Tibial artery (tissue), 4 donors: ENCODE measurements at regions not wholly inside any gene's neighbourhood (a gene's known extent, or its start where the extent isn't known, plus 50 kb on each side); places are given as distances from the start of the nearest gene placed in this dataset.
"Not testable (repeated sequence)": the region's sequence is repeated elsewhere in the genome, so short reads cannot be mapped to it uniquely, and the experiment has no call there.

Experiments used
- DNase-seq, 2 donors: peaks; one replicate each; pipeline ENCODE4 v3.0.0-alpha.2; 2019
- H3K27ac ChIP-seq, 2 donors: fragments of 200-600 bp; sonication (generic) in 1 of 2; 1 replicate in 1 of 2; 2 replicates in 1 of 2; pipeline ENCODE4 v1.5.1; 2018 to 2019; ENCODE audit warnings: mild to moderate bottlenecking in 1 of 2
- H3K27me3 ChIP-seq, 2 donors: fragments of 200-600 bp; sonication (generic) in 1 of 2; one replicate each; pipeline versions ENCODE4 v1.5.1 to v1.6.0; 2016 to 2019
- H3K36me3 ChIP-seq, 3 donors: fragments of 200-600 bp; sonication (generic) in 2 of 3; one replicate each; pipeline ENCODE4 v1.5.1; 2016 to 2019; ENCODE audit warnings: mild to moderate bottlenecking in 2 of 3
- H3K4me1 ChIP-seq, 4 donors: fragments of 200-600 bp; sonication (generic) in 2 of 4; 1 replicate in 3 of 4; 2 replicates in 1 of 4; pipeline ENCODE4 v1.5.1; 2016 to 2019
- H3K4me3 ChIP-seq, 2 donors: fragments of 200-600 bp; sonication (generic) in 1 of 2; 1 replicate in 1 of 2; 2 replicates in 1 of 2; pipeline ENCODE4 v1.5.1; 2018 to 2019; ENCODE audit warnings: mild to moderate bottlenecking in 2 of 2
- H3K9me3 ChIP-seq, 3 donors: fragments of 200-600 bp; sonication (generic) in 1 of 3; one replicate each; pipeline ENCODE4 v1.5.1; 2016 to 2019
- intact Hi-C: fragments of 100-400 bp; cut with DNase I; formaldehyde crosslinking; loops from one replicate; pipeline ENCODE4 v1.15.0; 2023; ENCODE audit warnings: low total_unique reads
- TF ChIP-seq, protein P1 (sequence below), 2 experiments: fragments of 200-600 bp in 1 of 2; fragments of 450-650 bp in 1 of 2; IDR thresholded peaks; one replicate each; pipeline ENCODE4 v1.5.1; 2017 to 2019; ENCODE audit warnings: antibody characterized with exemption in 2 of 2, mild to moderate bottlenecking in 1 of 2, moderate library complexity in 1 of 2

- no peaks in the 10 kb centered on the region for H3K27me3 ChIP-seq
- H3K4me1 ChIP-seq = no peaks in the 10 kb centered on the region
- DNase-seq = no peak
- H3K9me3 ChIP-seq = no peaks in the 10 kb centered on the region
- H3K4me3 ChIP-seq = no peak overlapping the region
- no peaks in the 10 kb centered on the region for H3K36me3 ChIP-seq
- TF ChIP-seq, protein P1, sequence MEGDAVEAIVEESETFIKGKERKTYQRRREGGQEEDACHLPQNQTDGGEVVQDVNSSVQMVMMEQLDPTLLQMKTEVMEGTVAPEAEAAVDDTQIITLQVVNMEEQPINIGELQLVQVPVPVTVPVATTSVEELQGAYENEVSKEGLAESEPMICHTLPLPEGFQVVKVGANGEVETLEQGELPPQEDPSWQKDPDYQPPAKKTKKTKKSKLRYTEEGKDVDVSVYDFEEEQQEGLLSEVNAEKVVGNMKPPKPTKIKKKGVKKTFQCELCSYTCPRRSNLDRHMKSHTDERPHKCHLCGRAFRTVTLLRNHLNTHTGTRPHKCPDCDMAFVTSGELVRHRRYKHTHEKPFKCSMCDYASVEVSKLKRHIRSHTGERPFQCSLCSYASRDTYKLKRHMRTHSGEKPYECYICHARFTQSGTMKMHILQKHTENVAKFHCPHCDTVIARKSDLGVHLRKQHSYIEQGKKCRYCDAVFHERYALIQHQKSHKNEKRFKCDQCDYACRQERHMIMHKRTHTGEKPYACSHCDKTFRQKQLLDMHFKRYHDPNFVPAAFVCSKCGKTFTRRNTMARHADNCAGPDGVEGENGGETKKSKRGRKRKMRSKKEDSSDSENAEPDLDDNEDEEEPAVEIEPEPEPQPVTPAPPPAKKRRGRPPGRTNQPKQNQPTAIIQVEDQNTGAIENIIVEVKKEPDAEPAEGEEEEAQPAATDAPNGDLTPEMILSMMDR (IDR thresholded peaks at IDR 0.05) = no peak
- no peak overlapping the region for H3K27ac ChIP-seq
- intact Hi-C loops = no loop called here
These were observed 62.8 kb upstream of the USP25 start for GRCh38 chr21:15667010-15667409.

DNA sequence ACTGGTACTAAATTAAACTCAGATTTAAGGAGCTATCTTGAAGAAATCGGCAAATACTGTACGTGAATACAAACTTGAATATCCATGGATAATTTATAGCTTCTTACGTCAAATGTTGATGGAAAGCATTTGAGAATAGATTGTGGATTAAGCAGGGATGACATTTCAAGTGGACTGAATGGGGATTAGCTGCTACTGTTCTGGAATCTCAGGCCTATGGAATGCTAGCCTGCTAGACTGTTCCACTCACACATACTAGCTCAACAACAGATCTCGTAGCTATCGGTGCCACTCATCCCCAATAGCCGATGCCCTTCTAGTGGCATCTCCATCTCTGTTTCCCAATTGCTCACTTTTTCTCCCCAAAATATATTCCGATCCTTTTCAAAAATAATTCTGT is 62.0 kb upstream of the USP25 start:
- no peaks in the 10 kb centered on the region for H3K36me3 ChIP-seq
- no peak for DNase-seq
- H3K4me1 ChIP-seq = no peaks in the 10 kb centered on the region
- no peaks in the 10 kb centered on the region for H3K27me3 ChIP-seq
- intact Hi-C loops = no loop called here
- no peak overlapping the region for H3K4me3 ChIP-seq
- no peaks in the 10 kb centered on the region for H3K9me3 ChIP-seq
- no peak overlapping the region for H3K27ac ChIP-seq
- TF ChIP-seq, protein P1 (IDR thresholded peaks at IDR 0.05) = no peak

DNA sequence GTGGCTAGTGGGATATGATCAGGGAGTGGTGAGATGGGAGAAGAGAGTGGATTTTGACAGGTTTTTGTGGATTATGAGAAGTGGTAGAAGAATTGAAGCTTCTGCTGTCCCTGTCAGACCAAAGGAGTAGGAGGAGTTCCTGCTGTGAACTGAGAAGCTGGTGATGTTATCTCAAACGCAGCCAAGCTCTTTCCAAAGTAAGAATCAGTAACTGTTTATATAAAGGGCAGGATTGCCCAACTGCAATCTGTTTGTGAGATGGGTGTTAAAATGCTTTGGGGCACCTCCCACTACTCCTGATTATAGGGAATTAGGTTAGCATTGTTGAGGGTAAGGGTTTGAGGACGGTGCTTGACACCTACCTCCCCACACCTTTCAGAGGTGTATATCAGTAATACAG is 60.5 kb upstream of the USP25 start:
- TF ChIP-seq, protein P1 (IDR thresholded peaks at IDR 0.05) = no peak
- H3K9me3 ChIP-seq = no peaks in the 10 kb centered on the region
- DNase-seq = no peak
- no peaks in the 10 kb centered on the region for H3K27me3 ChIP-seq
- no peaks in the 10 kb centered on the region for H3K36me3 ChIP-seq
- intact Hi-C loops = no loop called here
- no peak overlapping the region for H3K4me3 ChIP-seq
- H3K4me1 ChIP-seq = no peaks in the 10 kb centered on the region
- no peak overlapping the region for H3K27ac ChIP-seq

- no peak for DNase-seq
- H3K36me3 ChIP-seq = no peaks in the 10 kb centered on the region
- TF ChIP-seq, protein P1 (IDR thresholded peaks at IDR 0.05) = no peak
- H3K27me3 ChIP-seq = no peaks in the 10 kb centered on the region
- H3K4me1 ChIP-seq = no peaks in the 10 kb centered on the region
- H3K9me3 ChIP-seq = no peaks in the 10 kb centered on the region
- no peak overlapping the region for H3K4me3 ChIP-seq
- no peak overlapping the region for H3K27ac ChIP-seq
- intact Hi-C loops = no loop called here
These were observed 58.6 kb upstream of the USP25 start for GRCh38 chr21:15671188-15671587.

DNA sequence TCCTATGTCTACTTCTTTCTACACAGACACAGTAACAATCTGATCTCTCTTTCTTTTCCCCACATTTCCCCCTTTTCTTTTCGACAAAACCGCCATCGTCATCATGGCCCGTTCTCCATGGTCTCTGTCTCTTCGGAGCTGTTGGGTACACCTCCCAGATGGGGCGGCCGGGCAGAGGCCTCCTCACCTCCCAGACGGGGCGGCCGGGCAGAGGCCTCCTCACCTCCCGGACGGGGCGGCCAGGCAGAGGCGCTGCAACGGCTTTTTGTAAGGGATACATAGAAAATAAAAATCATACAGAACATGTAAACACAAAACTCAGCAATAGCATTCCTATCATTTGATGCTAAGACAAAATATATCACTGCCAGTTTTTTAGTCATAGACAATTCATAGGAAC is 57.2 kb upstream of the USP25 start:
- H3K27me3 ChIP-seq, H3K9me3 ChIP-seq, H3K36me3 ChIP-seq, intact Hi-C loops, H3K27ac ChIP-seq, DNase-seq, H3K4me3 ChIP-seq, H3K4me1 ChIP-seq: not testable (repeated sequence)

- H3K4me3 ChIP-seq = no peak overlapping the region
- intact Hi-C loops = no loop called here
- H3K27ac ChIP-seq = no peak overlapping the region
- no peaks in the 10 kb centered on the region for H3K36me3 ChIP-seq
- DNase-seq = no peak
- TF ChIP-seq, protein P1 (IDR thresholded peaks at IDR 0.05) = no peak
- no peaks in the 10 kb centered on the region for H3K9me3 ChIP-seq
- no peaks in the 10 kb centered on the region for H3K4me1 ChIP-seq
- H3K27me3 ChIP-seq = no peaks in the 10 kb centered on the region
These were observed 52.8 kb upstream of the USP25 start for GRCh38 chr21:15676935-15677334.
